ENCODE measurements at regions not wholly inside any gene's neighbourhood (a gene's known extent, or its start where the extent isn't known, plus 50 kb on each side); places are given as distances from the start of the nearest gene placed in this dataset.

GRCh38 chr5:74969726-74970125 is 82.6 kb downstream of the GCNT4 start:
- no peak for DNase-seq (ENCODE audit: low spot score)
- Histone ChIP-seq H3K4me3 (no peak overlapping the region), H3K9me3 (no peaks in the 10 kb centered on the region), H3K4me1 (replicated peaks) (no peaks in the 10 kb centered on the region), H3K27ac (no peak overlapping the region), H3K27me3 (replicated peaks; ENCODE audit: insufficient read depth) (no peaks in the 10 kb centered on the region), H3K36me3 (no peaks in the 10 kb centered on the region)
- intact Hi-C loops (cut with DNase I): no loop called here
- TF ChIP-seq POLR2AphosphoS5 (IDR thresholded peaks at IDR 0.05): no peak
- TF ChIP-seq POLR2A (IDR thresholded peaks at IDR 0.05): no peak
- 92% methylated on average over 3 of the region's 3 CpGs for WGBS

- Histone ChIP-seq H3K4me1 (replicated peaks) (no peaks in the 10 kb centered on the region), H3K9me3 (no peaks in the 10 kb centered on the region), H3K4me3 (no peak overlapping the region), H3K27ac (no peak overlapping the region), H3K27me3 (replicated peaks; ENCODE audit: insufficient read depth) (no peaks in the 10 kb centered on the region), H3K36me3 (no peaks in the 10 kb centered on the region)
- WGBS: 80% methylated on average over 6 of the region's 6 CpGs
- no peak for DNase-seq (ENCODE audit: low spot score)
- intact Hi-C loops (cut with DNase I): no loop called here
- no peak for TF ChIP-seq CTCF (IDR thresholded peaks at IDR 0.05)
Measured at GRCh38 chr5:74966141-74967026, 86.0 kb downstream of the GCNT4 start.

DNA sequence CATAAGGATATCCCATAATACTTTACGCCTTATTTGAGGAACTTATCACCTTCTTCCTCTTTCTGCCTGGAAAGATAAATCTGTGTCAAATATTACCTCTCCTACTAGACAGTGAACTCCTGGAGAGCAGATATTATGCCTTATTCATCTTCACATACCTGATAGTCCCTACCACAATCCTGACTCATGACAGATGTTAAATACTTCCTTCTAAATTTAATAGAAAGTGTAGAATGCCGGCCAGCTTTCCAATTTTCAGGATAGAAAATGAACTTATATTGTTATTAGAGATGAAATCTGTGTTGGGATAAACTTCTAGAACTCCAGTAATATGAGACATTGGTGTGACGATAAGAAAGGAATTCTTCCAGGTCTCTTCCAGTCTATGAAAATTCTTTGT is 89.0 kb downstream of the GCNT4 start:
- no peak overlapping the region for H3K4me3 ChIP-seq
- no peaks in the 10 kb centered on the region for H3K4me1 ChIP-seq (replicated peaks)
- H3K9me3 ChIP-seq: no peaks in the 10 kb centered on the region
- intact Hi-C loops (cut with DNase I): no loop called here
- DNase-seq (ENCODE audit: low spot score): no peak
- TF ChIP-seq POLR2AphosphoS5 (IDR thresholded peaks at IDR 0.05): no peak
- no peak for TF ChIP-seq CTCF (IDR thresholded peaks at IDR 0.05)
- no peak for TF ChIP-seq POLR2A (IDR thresholded peaks at IDR 0.05)
- no peaks in the 10 kb centered on the region for H3K36me3 ChIP-seq
- H3K27ac ChIP-seq: no peak overlapping the region
- whole genome bisulfite sequencing: 27% methylated on average over 3 of the region's 3 CpGs
- H3K27me3 ChIP-seq (replicated peaks; ENCODE audit: insufficient read depth): no peaks in the 10 kb centered on the region

DNA sequence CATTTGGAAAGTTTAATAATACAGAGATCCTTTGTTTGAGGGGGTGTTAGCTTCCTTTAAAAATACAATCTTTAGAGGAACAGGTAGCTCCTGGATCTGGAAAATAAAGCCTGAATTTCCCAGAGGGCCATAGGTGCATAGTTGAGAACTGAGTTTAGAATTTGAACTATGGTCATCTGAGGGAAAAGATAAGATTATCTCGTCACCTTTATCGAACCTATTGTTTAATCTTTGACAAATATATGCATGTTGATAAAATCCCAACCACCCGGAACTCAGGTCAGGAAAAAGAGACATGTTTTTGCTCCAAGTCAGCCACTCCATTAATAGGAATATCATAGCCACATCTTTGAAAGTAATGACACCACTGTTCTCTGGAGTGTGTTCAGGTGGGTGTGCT is 91.7 kb upstream of the FAM169A start:
- TF ChIP-seq CTCF (IDR thresholded peaks at IDR 0.05): no peak
- no peak for TF ChIP-seq POLR2AphosphoS5 (IDR thresholded peaks at IDR 0.05)
- TF ChIP-seq POLR2A (IDR thresholded peaks at IDR 0.05): no peak
- Histone ChIP-seq H3K4me1 (replicated peaks) (no peaks in the 10 kb centered on the region), H3K27me3 (replicated peaks; ENCODE audit: insufficient read depth) (no peaks in the 10 kb centered on the region), H3K4me3 (no peak overlapping the region), H3K36me3 (no peaks in the 10 kb centered on the region), H3K9me3 (no peaks in the 10 kb centered on the region), H3K27ac (no peak overlapping the region)
- 90% methylated on average over 3 of the region's 3 CpGs for WGBS
- intact Hi-C loops (cut with DNase I): no loop called here
- DNase-seq (ENCODE audit: low spot score): no peak

- Histone ChIP-seq H3K4me1 (replicated peaks) (no peaks in the 10 kb centered on the region), H3K27me3 (replicated peaks; ENCODE audit: insufficient read depth) (no peaks in the 10 kb centered on the region), H3K36me3 (no peaks in the 10 kb centered on the region), H3K9me3 (no peaks in the 10 kb centered on the region), H3K4me3 (no peak overlapping the region), H3K27ac (no peak overlapping the region)
- 92% methylated on average over 5 of the region's 5 CpGs for WGBS
- intact Hi-C loops (cut with DNase I): no loop called here
- no peak for DNase-seq (ENCODE audit: low spot score)
- no peak for TF ChIP-seq POLR2A (IDR thresholded peaks at IDR 0.05)
Measured at GRCh38 chr5:74957029-74957784, 91.0 kb upstream of the FAM169A start.
